K562 (cell line): ENCODE measurements at regions not wholly inside any gene's neighbourhood (a gene's known extent, or its start where the extent isn't known, plus 50 kb on each side); places are given as distances from the start of the nearest gene placed in this dataset.

Source experiments
- DDX20 ChIP-seq: fragments of 450-650 bp; IDR thresholded peaks from 2 replicates; pipeline ENCODE4 v1.6.1; 2016; ENCODE audit warnings: missing genetic modification characterization, low read depth, mild to moderate bottlenecking, missing compliant biosample characterization, moderate library complexity
- DPF2 ChIP-seq: fragments of 450-650 bp; IDR thresholded peaks from 2 replicates; pipeline ENCODE4 v1.6.1; 2016
- GABPB1 ChIP-seq: sonication (generic); formaldehyde crosslinking; IDR thresholded peaks from 2 replicates; pipeline ENCODE4 v1.8.0; 2022; ENCODE audit warnings: mild to moderate bottlenecking, missing genetic modification reagents
- KLF1 ChIP-seq: fragments of 450-650 bp; IDR thresholded peaks from 2 replicates; pipeline ENCODE4 v1.6.1; 2016; ENCODE audit warnings: missing genetic modification characterization, missing compliant biosample characterization
- MAZ ChIP-seq, 2 experiments: fragments of 450-650 bp in 1 of 2; sonication (generic) in 1 of 2; formaldehyde crosslinking; IDR thresholded peaks in 1 of 2; conservative IDR thresholded peaks in 1 of 2; 2 replicates each; pipeline versions ENCODE4 v1.4.0 to v1.5.0; 2020; ENCODE audit warnings: mild to moderate bottlenecking in 1 of 2, missing genetic modification reagents in 1 of 2
- ZBTB1 ChIP-seq: sonication (generic); formaldehyde crosslinking; IDR thresholded peaks from 2 replicates; pipeline ENCODE4 v1.8.1; 2023; ENCODE audit warnings: missing genetic modification reagents, low read depth, mild to moderate bottlenecking, borderline replicate concordance
- ZEB2 ChIP-seq: fragments of 450-650 bp; IDR thresholded peaks from 2 replicates; pipeline ENCODE4 v1.6.1; 2016
- ZNF384 ChIP-seq: IDR thresholded peaks from 2 replicates; pipeline ENCODE4 v1.6.1; 2012; ENCODE audit warnings: low read depth, low read length, improper control_type of control experiment
- TF ChIP-seq, protein P1 (sequence below): fragments of 250-450 bp; sonication (Bioruptor Pico); IDR thresholded peaks from 2 replicates; pipeline ENCODE4 v1.9.0; 2021; ENCODE audit warnings: mild to moderate bottlenecking, inconsistent platforms
- TF ChIP-seq, protein P2 (sequence below): fragments of 200-600 bp; sonication (generic); IDR thresholded peaks from one replicate; pipeline ENCODE4 v1.6.1; 2012; ENCODE audit warnings: mild to moderate bottlenecking, low read depth, low read length, inconsistent platforms

DNA sequence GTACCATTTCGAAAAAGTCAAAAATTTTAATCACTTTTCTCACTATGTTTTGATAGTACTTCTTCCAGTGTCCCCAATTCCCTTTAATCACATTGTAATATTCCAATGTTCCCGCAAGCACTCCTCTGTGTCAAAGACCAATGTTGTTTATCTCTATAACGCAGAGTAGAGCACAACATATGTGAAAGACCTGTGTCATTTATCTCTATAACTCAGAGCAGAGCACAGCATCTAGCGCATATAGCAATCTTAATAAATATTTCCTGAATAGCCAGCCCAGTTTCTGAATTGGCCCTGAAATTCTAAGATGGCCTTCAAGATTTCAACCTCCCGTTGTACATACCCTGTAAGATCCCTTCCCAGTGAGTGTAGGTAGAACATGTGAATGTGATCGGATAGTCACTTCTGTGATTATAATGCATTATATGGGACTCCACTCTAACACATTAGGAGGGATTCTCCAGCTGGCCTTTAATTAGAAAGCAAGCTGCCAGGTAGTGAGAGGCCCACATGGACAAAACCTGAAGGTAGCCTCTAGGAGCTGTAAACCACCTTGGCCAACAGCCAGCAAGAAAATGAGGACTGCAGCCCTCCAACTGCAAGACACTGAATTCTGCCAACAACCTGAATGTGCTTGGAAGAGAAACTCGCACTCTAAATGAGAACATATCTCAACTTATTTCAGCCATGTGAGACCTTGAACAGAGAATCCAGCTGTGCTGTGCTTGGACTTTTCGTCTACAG, 238.8 kb upstream of the SYT10 start (continued):
- TF ChIP-seq KLF1: no peak
- no peak for TF ChIP-seq MAZ (CRISPR knock-in tag; conservative IDR thresholded peaks at IDR 0.05 in 1 of 2, IDR thresholded peaks at IDR 0.05 in 1 of 2)
- TF ChIP-seq ZNF384: no peak
- no peak for TF ChIP-seq ZBTB1
- TF ChIP-seq, protein P1, sequence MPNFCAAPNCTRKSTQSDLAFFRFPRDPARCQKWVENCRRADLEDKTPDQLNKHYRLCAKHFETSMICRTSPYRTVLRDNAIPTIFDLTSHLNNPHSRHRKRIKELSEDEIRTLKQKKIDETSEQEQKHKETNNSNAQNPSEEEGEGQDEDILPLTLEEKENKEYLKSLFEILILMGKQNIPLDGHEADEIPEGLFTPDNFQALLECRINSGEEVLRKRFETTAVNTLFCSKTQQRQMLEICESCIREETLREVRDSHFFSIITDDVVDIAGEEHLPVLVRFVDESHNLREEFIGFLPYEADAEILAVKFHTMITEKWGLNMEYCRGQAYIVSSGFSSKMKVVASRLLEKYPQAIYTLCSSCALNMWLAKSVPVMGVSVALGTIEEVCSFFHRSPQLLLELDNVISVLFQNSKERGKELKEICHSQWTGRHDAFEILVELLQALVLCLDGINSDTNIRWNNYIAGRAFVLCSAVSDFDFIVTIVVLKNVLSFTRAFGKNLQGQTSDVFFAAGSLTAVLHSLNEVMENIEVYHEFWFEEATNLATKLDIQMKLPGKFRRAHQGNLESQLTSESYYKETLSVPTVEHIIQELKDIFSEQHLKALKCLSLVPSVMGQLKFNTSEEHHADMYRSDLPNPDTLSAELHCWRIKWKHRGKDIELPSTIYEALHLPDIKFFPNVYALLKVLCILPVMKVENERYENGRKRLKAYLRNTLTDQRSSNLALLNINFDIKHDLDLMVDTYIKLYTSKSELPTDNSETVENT (CRISPR knock-in tag): no peak
- TF ChIP-seq DDX20 (tag): no peak
- TF ChIP-seq GABPB1: no peak
- TF ChIP-seq ZEB2: no peak
- peak; percentile 74; the same call in 1 of the 2 replicates for TF ChIP-seq DPF2
- TF ChIP-seq, protein P2, sequence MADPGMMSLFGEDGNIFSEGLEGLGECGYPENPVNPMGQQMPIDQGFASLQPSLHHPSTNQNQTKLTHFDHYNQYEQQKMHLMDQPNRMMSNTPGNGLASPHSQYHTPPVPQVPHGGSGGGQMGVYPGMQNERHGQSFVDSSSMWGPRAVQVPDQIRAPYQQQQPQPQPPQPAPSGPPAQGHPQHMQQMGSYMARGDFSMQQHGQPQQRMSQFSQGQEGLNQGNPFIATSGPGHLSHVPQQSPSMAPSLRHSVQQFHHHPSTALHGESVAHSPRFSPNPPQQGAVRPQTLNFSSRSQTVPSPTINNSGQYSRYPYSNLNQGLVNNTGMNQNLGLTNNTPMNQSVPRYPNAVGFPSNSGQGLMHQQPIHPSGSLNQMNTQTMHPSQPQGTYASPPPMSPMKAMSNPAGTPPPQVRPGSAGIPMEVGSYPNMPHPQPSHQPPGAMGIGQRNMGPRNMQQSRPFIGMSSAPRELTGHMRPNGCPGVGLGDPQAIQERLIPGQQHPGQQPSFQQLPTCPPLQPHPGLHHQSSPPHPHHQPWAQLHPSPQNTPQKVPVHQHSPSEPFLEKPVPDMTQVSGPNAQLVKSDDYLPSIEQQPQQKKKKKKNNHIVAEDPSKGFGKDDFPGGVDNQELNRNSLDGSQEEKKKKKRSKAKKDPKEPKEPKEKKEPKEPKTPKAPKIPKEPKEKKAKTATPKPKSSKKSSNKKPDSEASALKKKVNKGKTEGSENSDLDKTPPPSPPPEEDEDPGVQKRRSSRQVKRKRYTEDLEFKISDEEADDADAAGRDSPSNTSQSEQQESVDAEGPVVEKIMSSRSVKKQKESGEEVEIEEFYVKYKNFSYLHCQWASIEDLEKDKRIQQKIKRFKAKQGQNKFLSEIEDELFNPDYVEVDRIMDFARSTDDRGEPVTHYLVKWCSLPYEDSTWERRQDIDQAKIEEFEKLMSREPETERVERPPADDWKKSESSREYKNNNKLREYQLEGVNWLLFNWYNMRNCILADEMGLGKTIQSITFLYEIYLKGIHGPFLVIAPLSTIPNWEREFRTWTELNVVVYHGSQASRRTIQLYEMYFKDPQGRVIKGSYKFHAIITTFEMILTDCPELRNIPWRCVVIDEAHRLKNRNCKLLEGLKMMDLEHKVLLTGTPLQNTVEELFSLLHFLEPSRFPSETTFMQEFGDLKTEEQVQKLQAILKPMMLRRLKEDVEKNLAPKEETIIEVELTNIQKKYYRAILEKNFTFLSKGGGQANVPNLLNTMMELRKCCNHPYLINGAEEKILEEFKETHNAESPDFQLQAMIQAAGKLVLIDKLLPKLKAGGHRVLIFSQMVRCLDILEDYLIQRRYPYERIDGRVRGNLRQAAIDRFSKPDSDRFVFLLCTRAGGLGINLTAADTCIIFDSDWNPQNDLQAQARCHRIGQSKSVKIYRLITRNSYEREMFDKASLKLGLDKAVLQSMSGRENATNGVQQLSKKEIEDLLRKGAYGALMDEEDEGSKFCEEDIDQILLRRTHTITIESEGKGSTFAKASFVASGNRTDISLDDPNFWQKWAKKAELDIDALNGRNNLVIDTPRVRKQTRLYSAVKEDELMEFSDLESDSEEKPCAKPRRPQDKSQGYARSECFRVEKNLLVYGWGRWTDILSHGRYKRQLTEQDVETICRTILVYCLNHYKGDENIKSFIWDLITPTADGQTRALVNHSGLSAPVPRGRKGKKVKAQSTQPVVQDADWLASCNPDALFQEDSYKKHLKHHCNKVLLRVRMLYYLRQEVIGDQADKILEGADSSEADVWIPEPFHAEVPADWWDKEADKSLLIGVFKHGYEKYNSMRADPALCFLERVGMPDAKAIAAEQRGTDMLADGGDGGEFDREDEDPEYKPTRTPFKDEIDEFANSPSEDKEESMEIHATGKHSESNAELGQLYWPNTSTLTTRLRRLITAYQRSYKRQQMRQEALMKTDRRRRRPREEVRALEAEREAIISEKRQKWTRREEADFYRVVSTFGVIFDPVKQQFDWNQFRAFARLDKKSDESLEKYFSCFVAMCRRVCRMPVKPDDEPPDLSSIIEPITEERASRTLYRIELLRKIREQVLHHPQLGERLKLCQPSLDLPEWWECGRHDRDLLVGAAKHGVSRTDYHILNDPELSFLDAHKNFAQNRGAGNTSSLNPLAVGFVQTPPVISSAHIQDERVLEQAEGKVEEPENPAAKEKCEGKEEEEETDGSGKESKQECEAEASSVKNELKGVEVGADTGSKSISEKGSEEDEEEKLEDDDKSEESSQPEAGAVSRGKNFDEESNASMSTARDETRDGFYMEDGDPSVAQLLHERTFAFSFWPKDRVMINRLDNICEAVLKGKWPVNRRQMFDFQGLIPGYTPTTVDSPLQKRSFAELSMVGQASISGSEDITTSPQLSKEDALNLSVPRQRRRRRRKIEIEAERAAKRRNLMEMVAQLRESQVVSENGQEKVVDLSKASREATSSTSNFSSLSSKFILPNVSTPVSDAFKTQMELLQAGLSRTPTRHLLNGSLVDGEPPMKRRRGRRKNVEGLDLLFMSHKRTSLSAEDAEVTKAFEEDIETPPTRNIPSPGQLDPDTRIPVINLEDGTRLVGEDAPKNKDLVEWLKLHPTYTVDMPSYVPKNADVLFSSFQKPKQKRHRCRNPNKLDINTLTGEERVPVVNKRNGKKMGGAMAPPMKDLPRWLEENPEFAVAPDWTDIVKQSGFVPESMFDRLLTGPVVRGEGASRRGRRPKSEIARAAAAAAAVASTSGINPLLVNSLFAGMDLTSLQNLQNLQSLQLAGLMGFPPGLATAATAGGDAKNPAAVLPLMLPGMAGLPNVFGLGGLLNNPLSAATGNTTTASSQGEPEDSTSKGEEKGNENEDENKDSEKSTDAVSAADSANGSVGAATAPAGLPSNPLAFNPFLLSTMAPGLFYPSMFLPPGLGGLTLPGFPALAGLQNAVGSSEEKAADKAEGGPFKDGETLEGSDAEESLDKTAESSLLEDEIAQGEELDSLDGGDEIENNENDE: no peak
